BLaER1 (cell line): ENCODE measurements at regions not wholly inside any gene's neighbourhood (a gene's known extent, or its start where the extent isn't known, plus 50 kb on each side); places are given as distances from the start of the nearest gene placed in this dataset.

Source experiments
- H3K27ac ChIP-seq: shearing (Covaris generic); formaldehyde crosslinking; 2 replicates; pipeline ENCODE4 v1.8.1; 2022
- H3K27me3 ChIP-seq: shearing (Covaris generic); formaldehyde crosslinking; 2 replicates; pipeline ENCODE4 v1.8.1; 2022
- H3K36me3 ChIP-seq: shearing (Covaris generic); formaldehyde crosslinking; 2 replicates; pipeline ENCODE4 v1.8.1; 2022
- H3K4me1 ChIP-seq: shearing (Covaris generic); formaldehyde crosslinking; 2 replicates; pipeline ENCODE4 v1.8.1; 2022
- H3K4me2 ChIP-seq: shearing (Covaris generic); formaldehyde crosslinking; 2 replicates; pipeline ENCODE4 v1.8.1; 2022
- H3K4me3 ChIP-seq: shearing (Covaris generic); formaldehyde crosslinking; 2 replicates; pipeline ENCODE4 v1.8.1; 2022
- H3K9ac ChIP-seq: shearing (Covaris generic); formaldehyde crosslinking; 2 replicates; pipeline ENCODE4 v1.8.1; 2022
- H3K9me3 ChIP-seq: shearing (Covaris generic); formaldehyde crosslinking; 2 replicates; pipeline ENCODE4 v1.8.1; 2022
- H4K20me1 ChIP-seq: shearing (Covaris generic); formaldehyde crosslinking; 2 replicates; pipeline ENCODE4 v1.8.1; 2022
- Cebpa-rat ChIP-seq: shearing (Covaris generic); IDR thresholded peaks from 2 replicates; pipeline ENCODE4 v1.8.1; 2022

DNA sequence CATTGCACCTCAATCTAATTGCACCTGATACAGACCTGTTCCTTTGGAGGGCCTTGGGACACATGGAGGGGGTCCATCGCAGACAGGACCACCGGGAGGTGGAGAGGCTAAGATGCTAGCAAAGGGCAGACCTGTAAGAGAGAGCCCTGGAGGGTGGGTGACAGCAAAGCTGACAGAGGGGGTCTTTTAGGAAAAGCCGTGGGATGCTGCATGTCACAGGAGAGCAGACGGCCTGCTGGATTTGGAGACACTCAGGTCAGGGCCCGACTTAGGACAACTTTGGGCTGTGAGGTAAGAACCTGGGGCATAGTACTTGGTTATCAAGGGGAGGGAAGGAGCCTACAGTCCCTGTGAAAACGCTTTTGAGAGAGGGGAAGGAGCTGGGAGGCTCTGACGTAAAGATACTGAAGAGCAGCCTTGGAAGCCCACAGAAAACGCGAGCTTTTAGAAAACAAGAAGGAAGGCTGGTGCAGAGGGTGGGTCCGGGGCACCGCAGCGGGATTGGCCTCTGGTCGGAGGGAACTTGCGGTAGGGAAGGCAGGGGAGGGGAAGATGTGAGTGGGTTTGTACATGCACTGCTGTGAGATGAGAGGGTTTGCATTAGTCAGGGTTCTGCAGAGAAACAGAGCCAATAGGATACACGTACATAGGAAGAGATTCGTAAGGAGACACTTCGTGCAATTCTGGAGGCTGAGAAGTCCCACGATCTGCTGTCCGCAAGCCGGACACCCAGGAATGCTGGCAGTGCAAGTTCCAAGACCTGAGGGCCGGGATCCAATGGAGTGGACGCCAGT lies 868.5 kb downstream of the TBC1D22A start:
- Histone ChIP-seq H4K20me1 (no peaks in the 10 kb centered on the region), H3K9me3 (peaks cover 6% of the 10 kb centered on the region; the same call in 1 of the 2 replicates), H3K27me3 (no peaks in the 10 kb centered on the region), H3K27ac (no peak overlapping the region), H3K9ac (no peak overlapping the region), H3K36me3 (no peaks in the 10 kb centered on the region), H3K4me2 (no peak overlapping the region), H3K4me3 (no peak overlapping the region), H3K4me1 (peaks cover 7% of the 10 kb centered on the region; the same call in 1 of the 2 replicates)
- TF ChIP-seq Cebpa-rat: no peak

DNA sequence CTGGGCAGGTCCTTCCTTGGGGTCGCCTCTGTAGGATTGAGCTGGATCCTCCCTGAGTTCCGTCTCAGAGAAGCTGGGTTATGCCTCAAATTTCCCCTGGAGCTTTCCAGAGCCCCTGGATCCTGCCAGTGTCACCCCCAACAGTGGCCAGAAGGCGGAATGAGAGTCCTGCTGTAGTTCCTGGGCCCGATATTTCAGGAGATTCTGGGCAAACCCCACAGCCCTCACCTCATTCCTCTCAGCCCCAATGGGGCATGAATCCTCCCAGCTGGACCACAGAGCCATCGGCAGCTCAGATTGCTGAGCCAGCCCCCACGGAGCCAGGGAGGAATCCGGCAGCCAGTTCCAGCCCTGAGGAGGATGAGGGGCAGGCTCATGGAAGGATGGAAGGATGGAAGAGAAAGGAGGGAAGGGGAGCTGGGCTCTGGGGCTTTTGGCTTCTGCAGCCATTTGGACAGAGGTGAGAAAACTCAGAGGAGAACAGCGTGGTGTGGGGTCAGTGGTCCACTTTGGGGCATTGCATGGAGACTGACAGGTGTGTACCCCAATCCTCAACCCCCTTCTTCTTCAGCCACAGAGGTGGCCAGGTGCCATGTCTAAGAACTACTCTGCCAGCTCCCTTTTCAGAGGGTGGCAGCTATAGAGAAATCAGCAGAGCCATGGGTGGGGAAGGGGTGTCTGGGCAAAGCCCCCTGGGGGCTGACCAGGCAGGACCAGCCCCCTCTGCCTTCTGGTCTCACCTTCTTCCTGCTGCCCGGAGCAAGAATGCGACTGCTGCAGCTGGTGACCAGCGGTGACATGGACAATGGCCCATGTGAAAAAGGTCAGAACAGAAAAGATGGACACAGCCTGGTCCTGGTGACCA lies 867.6 kb downstream of the TBC1D22A start:
- Histone ChIP-seq H3K36me3 (no peaks in the 10 kb centered on the region), H3K4me2 (no peak overlapping the region), H4K20me1 (no peaks in the 10 kb centered on the region), H3K27ac (no peak overlapping the region), H3K27me3 (no peaks in the 10 kb centered on the region), H3K4me3 (no peak overlapping the region), H3K4me1 (peaks cover 7% of the 10 kb centered on the region; the same call in 1 of the 2 replicates), H3K9me3 (peaks cover 6% of the 10 kb centered on the region; the same call in 1 of the 2 replicates), H3K9ac (no peak overlapping the region)
- TF ChIP-seq Cebpa-rat: no peak

- H3K27ac ChIP-seq: no peak overlapping the region
- H3K9ac ChIP-seq: no peak overlapping the region
Observed at GRCh38 chr22:47629273-47629711, 866.8 kb downstream of the TBC1D22A start.

GRCh38 chr22:47628477-47629272 lies 866.2 kb downstream of the TBC1D22A start:
- H3K27me3 ChIP-seq: no peaks in the 10 kb centered on the region
- no peaks in the 10 kb centered on the region for H3K9me3 ChIP-seq
- no peaks in the 10 kb centered on the region for H4K20me1 ChIP-seq
- H3K4me2 ChIP-seq: no peak overlapping the region
- no peak for TF ChIP-seq Cebpa-rat
- no peak overlapping the region for H3K27ac ChIP-seq
- no peak overlapping the region for H3K9ac ChIP-seq
- H3K36me3 ChIP-seq: no peaks in the 10 kb centered on the region
- no peak overlapping the region for H3K4me3 ChIP-seq
- H3K4me1 ChIP-seq: peaks cover 7% of the 10 kb centered on the region; the same call in 1 of the 2 replicates

More at GRCh38 chr22:47629273-47629711, 866.8 kb downstream of the TBC1D22A start:
- Histone ChIP-seq H3K4me1 (peaks cover 7% of the 10 kb centered on the region; the same call in 1 of the 2 replicates), H3K4me3 (no peak overlapping the region), H4K20me1 (no peaks in the 10 kb centered on the region), H3K9me3 (peaks cover under 1% of the 10 kb centered on the region; the same call in 1 of the 2 replicates), H3K36me3 (no peaks in the 10 kb centered on the region), H3K27me3 (no peaks in the 10 kb centered on the region), H3K4me2 (no peak overlapping the region)
- TF ChIP-seq Cebpa-rat: no peak

DNA sequence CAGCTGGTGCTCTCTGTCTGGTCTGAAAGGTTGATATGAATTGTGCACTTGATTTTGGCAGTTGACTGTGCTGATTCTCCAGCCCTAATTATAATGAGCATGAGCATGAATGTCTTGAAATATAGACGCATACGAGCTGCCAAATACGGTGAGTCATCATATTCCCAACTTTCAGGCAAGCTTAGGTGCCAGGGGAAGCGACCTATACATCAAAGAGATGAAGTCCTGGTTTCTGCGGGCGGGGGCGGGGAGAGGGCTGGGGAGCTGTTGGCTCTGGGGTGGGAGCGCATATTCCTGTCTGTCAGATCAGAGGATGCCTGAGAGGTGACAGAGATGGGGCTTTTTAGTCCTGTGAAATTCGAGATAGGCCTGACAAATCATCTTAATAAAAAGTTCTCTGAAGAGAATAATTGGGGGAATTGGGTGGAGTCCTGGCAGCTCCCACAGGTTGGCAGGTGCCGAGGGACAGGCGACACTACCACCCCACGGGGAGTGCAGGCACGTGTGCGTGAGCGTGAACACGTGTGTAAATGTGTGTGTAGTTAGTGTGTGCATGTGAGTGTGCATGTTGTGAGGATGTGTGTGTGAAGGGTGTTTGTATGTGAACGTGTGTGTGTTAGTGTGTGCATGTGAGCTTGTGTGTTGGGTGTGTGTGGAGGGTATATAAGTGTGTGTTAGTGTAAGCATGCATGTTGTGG lies 865.3 kb downstream of the TBC1D22A start:
- Histone ChIP-seq H3K27ac (no peak overlapping the region), H3K36me3 (no peaks in the 10 kb centered on the region), H3K4me1 (peaks cover 2% of the 10 kb centered on the region; the same call in 1 of the 2 replicates), H3K27me3 (no peaks in the 10 kb centered on the region), H4K20me1 (no peaks in the 10 kb centered on the region), H3K4me3 (no peak overlapping the region), H3K4me2 (no peak overlapping the region), H3K9ac (no peak overlapping the region), H3K9me3 (no peaks in the 10 kb centered on the region)
- no peak for TF ChIP-seq Cebpa-rat

DNA sequence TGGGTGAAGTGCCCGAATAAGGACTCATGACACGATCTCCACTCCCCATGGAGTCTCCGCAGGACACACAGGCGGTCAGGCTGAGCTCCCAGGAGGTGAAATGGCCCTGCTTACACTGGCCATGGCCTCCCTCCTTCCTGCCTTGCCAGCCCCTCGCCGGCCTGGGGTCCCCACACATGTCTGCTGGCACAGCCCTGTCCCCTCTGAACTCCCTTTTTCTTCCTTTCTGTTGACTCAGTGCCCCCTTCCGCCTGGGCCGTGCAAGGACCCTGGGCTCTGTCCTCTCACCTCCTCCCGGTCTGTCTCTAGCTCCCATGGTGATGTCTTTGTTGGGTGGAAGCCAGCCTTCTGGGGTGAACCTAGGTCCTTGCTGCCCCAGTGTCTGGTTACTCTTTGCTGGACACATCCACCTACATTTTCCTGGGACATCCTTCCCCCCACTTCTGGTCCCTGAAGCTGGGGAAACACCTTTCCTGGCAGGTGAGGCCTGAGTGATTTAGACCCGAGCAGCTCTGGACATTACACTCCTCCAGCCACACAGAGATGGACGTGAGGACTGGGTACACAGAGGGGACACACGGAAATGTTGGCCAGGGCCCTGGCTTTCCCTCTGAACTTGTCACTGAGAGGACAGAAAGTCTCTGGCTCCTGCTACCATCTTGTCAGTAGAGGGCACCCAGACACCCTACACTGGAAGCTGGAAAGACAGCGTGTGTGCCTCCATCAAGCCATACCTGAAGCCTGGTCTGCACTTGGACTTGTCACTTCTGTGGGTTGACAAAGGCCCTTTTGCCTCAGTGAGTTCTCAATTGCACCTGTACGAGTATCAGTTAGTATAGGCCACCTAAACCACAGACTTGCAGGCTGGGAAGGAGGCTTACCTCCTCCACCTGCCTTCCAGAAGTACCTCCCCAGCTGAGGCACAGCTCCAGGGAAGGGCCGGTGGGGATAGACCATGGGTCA lies 864.3 kb downstream of the TBC1D22A start:
- Histone ChIP-seq H3K27ac (no peak overlapping the region), H3K9ac (no peak overlapping the region), H3K4me1 (no peaks in the 10 kb centered on the region), H3K27me3 (no peaks in the 10 kb centered on the region), H3K9me3 (no peaks in the 10 kb centered on the region), H3K4me3 (no peak overlapping the region), H3K4me2 (no peak overlapping the region), H4K20me1 (no peaks in the 10 kb centered on the region), H3K36me3 (no peaks in the 10 kb centered on the region)
- no peak for TF ChIP-seq Cebpa-rat

DNA sequence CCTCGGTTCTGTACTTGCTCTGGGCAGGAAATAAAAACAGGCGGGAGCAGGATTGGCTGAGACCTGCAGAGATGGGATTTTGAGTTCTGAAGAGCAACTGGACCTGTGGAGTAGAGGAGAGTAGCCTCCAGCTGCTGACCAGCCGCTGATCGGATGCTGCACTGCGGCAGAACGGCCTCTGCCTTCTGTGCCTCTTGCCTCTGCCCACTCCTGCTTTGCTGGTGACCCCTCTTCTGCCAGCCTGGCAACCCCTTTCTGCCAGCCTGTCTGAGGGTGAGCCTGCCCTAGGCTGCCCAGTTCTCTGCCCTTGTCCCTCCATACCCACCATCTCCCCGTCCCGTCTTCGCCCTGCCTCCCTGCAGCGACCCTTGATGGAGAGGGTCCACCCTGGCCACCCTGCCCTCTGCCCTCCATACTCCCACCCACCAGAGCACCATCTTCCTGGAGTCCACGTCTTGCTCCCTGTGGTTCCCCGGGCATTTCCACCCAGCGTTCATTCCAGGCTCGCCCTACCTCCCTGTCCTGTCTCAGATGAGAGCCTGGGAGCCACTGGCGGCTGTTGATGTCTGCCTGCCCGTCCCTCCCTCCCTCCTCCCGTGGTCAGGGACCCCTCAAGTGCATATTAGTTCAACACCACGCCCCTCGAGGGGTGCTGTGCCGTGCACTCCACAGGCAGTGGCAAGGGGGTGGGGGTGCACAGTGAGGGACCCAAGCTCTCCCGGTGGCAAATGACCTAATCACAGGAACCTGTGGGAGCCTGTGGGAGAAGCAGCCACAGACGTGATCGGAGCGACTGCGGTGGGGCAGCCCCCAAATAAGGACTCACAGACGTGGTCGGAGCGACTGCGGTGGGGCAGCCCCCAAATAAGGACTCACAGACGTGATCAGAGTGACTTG lies 863.3 kb downstream of the TBC1D22A start:
- Histone ChIP-seq H3K36me3 (no peaks in the 10 kb centered on the region), H3K4me3 (no peak overlapping the region), H3K27ac (no peak overlapping the region), H3K4me2 (no peak overlapping the region), H3K9ac (no peak overlapping the region), H3K9me3 (no peaks in the 10 kb centered on the region), H3K4me1 (no peaks in the 10 kb centered on the region), H4K20me1 (no peaks in the 10 kb centered on the region), H3K27me3 (no peaks in the 10 kb centered on the region)
- no peak for TF ChIP-seq Cebpa-rat

- no peaks in the 10 kb centered on the region for H3K27me3 ChIP-seq
- no peaks in the 10 kb centered on the region for H4K20me1 ChIP-seq
- H3K27ac ChIP-seq: no peak overlapping the region
- H3K4me3 ChIP-seq: no peak overlapping the region
- no peaks in the 10 kb centered on the region for H3K36me3 ChIP-seq
- no peaks in the 10 kb centered on the region for H3K9me3 ChIP-seq
- no peak for TF ChIP-seq Cebpa-rat
- no peaks in the 10 kb centered on the region for H3K4me1 ChIP-seq
- H3K9ac ChIP-seq: no peak overlapping the region
- no peak overlapping the region for H3K4me2 ChIP-seq
Observed at GRCh38 chr22:47625013-47625385, 862.5 kb downstream of the TBC1D22A start.
